ENCODE measurements at regions not wholly inside any gene's neighbourhood (a gene's known extent, or its start where the extent isn't known, plus 50 kb on each side); places are given as distances from the start of the nearest gene placed in this dataset.
"Not testable (repeated sequence)": the region's sequence is repeated elsewhere in the genome, so short reads cannot be mapped to it uniquely, and the experiment has no call there.

- DNase-seq (ENCODE audit: low read depth in 2 of 2) = no peak
Measured at GRCh38 chr4:116024954-116025708, 911.7 kb upstream of the NDST4 start.

GRCh38 chr4:116023049-116023448 is 909.6 kb upstream of the NDST4 start:
- DNase-seq (ENCODE audit: low read depth in 2 of 2) = no peak

GRCh38 chr4:116020141-116020722 is 906.8 kb upstream of the NDST4 start:
- DNase-seq (ENCODE audit: low read depth in 2 of 2) = no peak

GRCh38 chr4:116018831-116019230 is 905.4 kb upstream of the NDST4 start:
- no peak for DNase-seq (ENCODE audit: low read depth in 2 of 2)

- no peak for DNase-seq (ENCODE audit: low read depth in 2 of 2)
Measured at GRCh38 chr4:116016201-116016600, 902.8 kb upstream of the NDST4 start.

GRCh38 chr4:116015549-116015948 is 902.1 kb upstream of the NDST4 start:
- no peak for DNase-seq (ENCODE audit: low read depth in 2 of 2)

- DNase-seq (ENCODE audit: low read depth in 2 of 2) = no peak
Measured at GRCh38 chr4:116015062-116015461, 901.6 kb upstream of the NDST4 start.

GRCh38 chr4:116010923-116011322 is 897.5 kb upstream of the NDST4 start:
- no peak for DNase-seq (ENCODE audit: low read depth in 2 of 2)

GRCh38 chr4:116005806-116006088 is 892.3 kb upstream of the NDST4 start:
- DNase-seq (ENCODE audit: low read depth in 2 of 2) = no peak

- DNase-seq (ENCODE audit: low read depth in 2 of 2) = no peak
Measured at GRCh38 chr4:116005037-116005805, 891.8 kb upstream of the NDST4 start.

GRCh38 chr4:116001291-116001690 is 887.9 kb upstream of the NDST4 start:
- no peak for DNase-seq (ENCODE audit: low read depth in 2 of 2)

GRCh38 chr4:115986573-115986972 is 873.2 kb upstream of the NDST4 start:
- DNase-seq (ENCODE audit: low read depth in 2 of 2) = no peak

GRCh38 chr4:115975421-115976001 is 862.1 kb upstream of the NDST4 start:
- DNase-seq (ENCODE audit: low read depth in 2 of 2) = not testable (repeated sequence)

GRCh38 chr4:115973768-115974167 is 860.3 kb upstream of the NDST4 start:
- no peak for DNase-seq (ENCODE audit: low read depth in 2 of 2)

GRCh38 chr4:115972967-115973366 is 859.5 kb upstream of the NDST4 start:
- DNase-seq (ENCODE audit: low read depth in 2 of 2) = no peak

- no peak for DNase-seq (ENCODE audit: low read depth in 2 of 2)
Measured at GRCh38 chr4:115970859-115971258, 857.4 kb upstream of the NDST4 start.

GRCh38 chr4:115969756-115970155 is 856.3 kb upstream of the NDST4 start:
- no peak for DNase-seq (ENCODE audit: low read depth in 2 of 2)

GRCh38 chr4:115965588-115965987 is 852.2 kb upstream of the NDST4 start:
- no peak for DNase-seq (ENCODE audit: low read depth in 2 of 2)

GRCh38 chr4:115956054-115956796 is 842.8 kb upstream of the NDST4 start:
- not testable (repeated sequence) for DNase-seq (ENCODE audit: low read depth in 2 of 2)

GRCh38 chr4:115950806-115951205 is 837.4 kb upstream of the NDST4 start:
- DNase-seq (ENCODE audit: low read depth in 2 of 2) = no peak

GRCh38 chr4:115949974-115950743 is 836.7 kb upstream of the NDST4 start:
- not testable (repeated sequence) for DNase-seq (ENCODE audit: low read depth in 2 of 2)
